Lung (tissue), 11 donors: ENCODE measurements at regions not wholly inside any gene's neighbourhood (a gene's known extent, or its start where the extent isn't known, plus 50 kb on each side); places are given as distances from the start of the nearest gene placed in this dataset.

Experiments
- ATAC-seq: fragments of 200-7000 bp; cut with Tn5 transposase; one replicate; pipeline ENCODE4 v1.9.1; 2020; ENCODE audit warnings: moderate number of reproducible peaks; ENCODE audit not compliant: insufficient read depth, low FRiP score
- DNase-seq, 3 donors: peaks; one replicate each; pipeline ENCODE4 v3.0.0-alpha.2; 2013 to 2017
- H3K27ac ChIP-seq, 2 donors: one replicate each; pipeline ENCODE4 v1.5.1; 2013; ENCODE audit warnings: mild to moderate bottlenecking in 2 of 2, moderate library complexity in 2 of 2, control low read depth in 1 of 2, inconsistent platforms in 1 of 2, low read depth in 1 of 2, low read length in 1 of 2
- H3K27me3 ChIP-seq, 3 donors: one replicate each; pipeline ENCODE4 v1.5.1; 2013; ENCODE audit warnings: low read length in 2 of 3; ENCODE audit not compliant: control insufficient read depth in 3 of 3, insufficient read depth in 3 of 3
- H3K36me3 ChIP-seq, 4 donors: one replicate each; pipeline ENCODE4 v1.5.1; 2013; ENCODE audit warnings: low read length in 4 of 4, mild to moderate bottlenecking in 1 of 4, moderate library complexity in 1 of 4; ENCODE audit not compliant: control insufficient read depth in 4 of 4, insufficient read depth in 4 of 4
- H3K4me1 ChIP-seq, 5 donors: one replicate each; pipeline ENCODE4 v1.5.1; 2013; ENCODE audit warnings: low read length in 5 of 5, mild to moderate bottlenecking in 2 of 5, moderate library complexity in 1 of 5; ENCODE audit not compliant: control insufficient read depth in 5 of 5, insufficient read depth in 5 of 5
- H3K4me3 ChIP-seq: one replicate; pipeline ENCODE4 v1.5.1; 2013; ENCODE audit warnings: mild to moderate bottlenecking, control low read depth, moderate library complexity
- H3K9ac ChIP-seq, 2 donors: one replicate each; pipeline ENCODE4 v1.5.1; 2013; ENCODE audit warnings: low read length in 2 of 2, control low read depth in 1 of 2; ENCODE audit not compliant: insufficient read depth in 1 of 2
- H3K9me3 ChIP-seq, 4 donors: one replicate each; pipeline ENCODE4 v1.5.1; 2013; ENCODE audit warnings: low read length in 3 of 4, mild to moderate bottlenecking in 1 of 4, moderate library complexity in 1 of 4; ENCODE audit not compliant: control insufficient read depth in 4 of 4, insufficient read depth in 3 of 4
- WGBS, 2 donors: extraction: QIAGEN DNeasy Blood & Tissue Kit; methylation state at CpG; one replicate each; pipeline ENCODE4 v1.1.7; 2013; 5-methylcytosine and 5-hydroxymethylcytosine counted together
- TF ChIP-seq, protein P1 (sequence below): IDR thresholded peaks from 2 replicates; pipeline ENCODE4 v1.5.1; 2012; ENCODE audit warnings: mild to moderate bottlenecking; ENCODE audit errors: control extremely low read depth, extremely low read depth
- donor health status: control.
- donor health status: control.
- donor health status: Bipolar disorder and iron deficiency.
- donor health status: healthy.
- donor health status: DM: yes; HTN: yes; CAD: no.

DNA sequence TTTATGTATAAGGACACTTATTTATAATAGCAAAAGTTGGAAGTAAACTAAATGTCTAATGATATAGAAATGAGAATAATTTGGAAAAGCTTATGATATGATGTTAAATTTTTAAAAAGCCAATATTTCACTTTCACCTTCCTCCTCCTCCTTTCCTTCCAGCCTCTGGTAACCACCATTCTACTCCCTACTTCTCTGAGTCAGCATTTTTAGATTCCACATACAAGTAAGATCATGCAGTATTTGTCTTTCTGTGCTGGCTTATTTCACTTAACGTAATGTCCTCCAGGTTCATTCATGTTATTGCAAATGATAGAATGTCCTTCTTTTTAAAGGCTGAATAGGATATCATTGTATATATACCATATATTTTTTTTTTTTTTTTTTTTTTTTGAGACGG, 180.2 kb downstream of the RNF144B start:
- ATAC-seq (no peak), DNase-seq (no peak)
- Histone ChIP-seq H3K9me3 (no peaks in the 10 kb centered on the region), H3K4me1 (no peaks in the 10 kb centered on the region), H3K9ac (no peak overlapping the region), H3K4me3 (no peak overlapping the region), H3K27ac (no peak overlapping the region), H3K27me3 (peaks cover 0 to 5% (median 0%) of the 10 kb centered on the region in 3 donors), H3K36me3 (no peaks in the 10 kb centered on the region)
- WGBS, 2 donors = 89 to 92% methylated on average over 1 to 2 of the region's 2 CpGs
- TF ChIP-seq, protein P1, sequence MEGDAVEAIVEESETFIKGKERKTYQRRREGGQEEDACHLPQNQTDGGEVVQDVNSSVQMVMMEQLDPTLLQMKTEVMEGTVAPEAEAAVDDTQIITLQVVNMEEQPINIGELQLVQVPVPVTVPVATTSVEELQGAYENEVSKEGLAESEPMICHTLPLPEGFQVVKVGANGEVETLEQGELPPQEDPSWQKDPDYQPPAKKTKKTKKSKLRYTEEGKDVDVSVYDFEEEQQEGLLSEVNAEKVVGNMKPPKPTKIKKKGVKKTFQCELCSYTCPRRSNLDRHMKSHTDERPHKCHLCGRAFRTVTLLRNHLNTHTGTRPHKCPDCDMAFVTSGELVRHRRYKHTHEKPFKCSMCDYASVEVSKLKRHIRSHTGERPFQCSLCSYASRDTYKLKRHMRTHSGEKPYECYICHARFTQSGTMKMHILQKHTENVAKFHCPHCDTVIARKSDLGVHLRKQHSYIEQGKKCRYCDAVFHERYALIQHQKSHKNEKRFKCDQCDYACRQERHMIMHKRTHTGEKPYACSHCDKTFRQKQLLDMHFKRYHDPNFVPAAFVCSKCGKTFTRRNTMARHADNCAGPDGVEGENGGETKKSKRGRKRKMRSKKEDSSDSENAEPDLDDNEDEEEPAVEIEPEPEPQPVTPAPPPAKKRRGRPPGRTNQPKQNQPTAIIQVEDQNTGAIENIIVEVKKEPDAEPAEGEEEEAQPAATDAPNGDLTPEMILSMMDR = no peak

DNA sequence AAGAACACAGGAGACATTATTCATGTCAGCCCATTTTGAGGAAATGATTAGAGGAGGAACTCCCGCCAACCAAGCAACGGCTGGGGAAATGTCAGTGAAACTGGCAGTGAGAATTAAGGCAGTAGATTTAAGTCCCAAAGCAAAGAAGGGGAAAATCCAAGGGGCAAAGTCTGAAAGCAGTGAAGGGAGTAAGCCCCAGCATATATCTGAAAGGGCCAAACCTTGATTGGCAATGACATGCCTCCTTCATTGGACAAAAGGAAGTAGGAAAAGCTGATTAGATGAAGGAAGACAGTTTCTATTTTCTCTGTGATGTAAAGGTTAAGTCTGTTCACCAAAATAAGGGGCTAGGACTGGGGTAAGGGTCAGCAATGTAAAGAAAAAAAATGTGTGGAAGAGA, 190.3 kb downstream of the RNF144B start:
- Histone ChIP-seq H3K27ac (no peak overlapping the region), H3K4me3 (no peak overlapping the region), H3K4me1 (no peaks in the 10 kb centered on the region), H3K9ac (no peak overlapping the region), H3K27me3 (no peaks in the 10 kb centered on the region), H3K36me3 (no peaks in the 10 kb centered on the region), H3K9me3 (no peaks in the 10 kb centered on the region)
- DNase-seq (no peak), ATAC-seq (no peak)
- WGBS, 2 donors = 22 to 39% methylated on average over 2 of the region's 2 CpGs
- TF ChIP-seq, protein P1 = no peak

DNA sequence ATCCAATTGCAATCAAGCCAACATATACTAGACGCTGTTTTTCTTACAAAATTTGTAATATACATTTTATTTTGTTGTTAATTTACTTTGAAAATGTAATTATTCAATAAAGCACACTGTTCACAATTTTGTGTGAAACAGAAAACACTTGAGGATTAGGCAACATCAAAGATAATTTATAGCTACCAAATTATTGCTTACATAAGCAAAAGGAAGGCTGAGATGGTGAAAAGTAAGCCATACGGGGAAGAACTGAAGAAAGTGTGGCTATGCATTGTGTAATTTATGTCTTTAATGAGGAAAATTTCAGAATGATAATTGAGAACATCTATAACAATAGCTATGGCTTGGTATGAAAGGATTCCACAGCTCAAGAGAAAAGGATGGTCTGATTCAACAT, 192.0 kb downstream of the RNF144B start:
- H3K36me3 ChIP-seq = no peaks in the 10 kb centered on the region
- H3K4me1 ChIP-seq = no peaks in the 10 kb centered on the region
- H3K4me3 ChIP-seq = no peak overlapping the region
- H3K9ac ChIP-seq = no peak overlapping the region
- TF ChIP-seq, protein P1 = no peak
- ATAC-seq (no peak), DNase-seq (no peak)
- H3K27ac ChIP-seq = no peak overlapping the region
- WGBS, 2 donors = 57 to 79% methylated on average over 2 of the region's 2 CpGs
- no peaks in the 10 kb centered on the region for H3K9me3 ChIP-seq
- H3K27me3 ChIP-seq = no peaks in the 10 kb centered on the region

GRCh38 chr6:18579869-18580268, 192.7 kb downstream of the RNF144B start:
- H3K9me3 ChIP-seq = no peaks in the 10 kb centered on the region
- no peak overlapping the region for H3K27ac ChIP-seq
- TF ChIP-seq, protein P1 = no peak
- H3K9ac ChIP-seq = no peak overlapping the region
- DNase-seq = peak in 2 of 3 donors; percentile 3 to 26
- no peaks in the 10 kb centered on the region for H3K36me3 ChIP-seq
- no peaks in the 10 kb centered on the region for H3K27me3 ChIP-seq
- no peak overlapping the region for H3K4me3 ChIP-seq
- ATAC-seq = no peak
- 70 to 87% methylated on average over 1 of the region's 1 CpG for WGBS, 2 donors
- H3K4me1 ChIP-seq = peaks cover 0 to under 1% (median 0%) of the 10 kb centered on the region in 5 donors
